HL-60 (cell line): ENCODE measurements at regions not wholly inside any gene's neighbourhood (a gene's known extent, or its start where the extent isn't known, plus 50 kb on each side); places are given as distances from the start of the nearest gene placed in this dataset.

ENCODE experiments used
- DNase-seq, 2 experiments: peaks; one replicate each; pipeline ENCODE4 v3.0.0-alpha.2; 2010 to 2020; ENCODE audit warnings: low read depth in 1 of 2, low spot score in 1 of 2
- H3K27ac ChIP-seq: fragments of 250-450 bp; sonication (Bioruptor Pico); replicated peaks from 2 replicates; pipeline ENCODE4 v1.5.1; 2020; ENCODE audit warnings: mild to moderate bottlenecking, moderate library complexity
- H3K27me3 ChIP-seq: fragments of 250-450 bp; sonication (Bioruptor Pico); 2 replicates; pipeline ENCODE4 v1.5.1; 2021; ENCODE audit warnings: mild to moderate bottlenecking, moderate library complexity; ENCODE audit not compliant: insufficient read depth, poor library complexity, severe bottlenecking
- H3K4me3 ChIP-seq: replicated peaks from 2 replicates; pipeline ENCODE4 v1.5.1; 2011; ENCODE audit warnings: mild to moderate bottlenecking, control low read depth, low read length; ENCODE audit not compliant: insufficient read depth
- CTCF ChIP-seq: IDR thresholded peaks from one replicate; pipeline ENCODE4 v1.5.1; 2011; ENCODE audit warnings: low read length, control low read depth, inconsistent platforms; ENCODE audit not compliant: insufficient read depth
- GABPA ChIP-seq: IDR thresholded peaks from 2 replicates; pipeline ENCODE4 v1.6.1; 2012; ENCODE audit warnings: low read depth
- POLR2AphosphoS5 ChIP-seq: IDR thresholded peaks from 2 replicates; pipeline ENCODE4 v1.6.1; 2012; ENCODE audit warnings: low read depth
- REST ChIP-seq: IDR thresholded peaks from 2 replicates; pipeline ENCODE4 v1.6.1; 2012; ENCODE audit warnings: low read depth; ENCODE audit not compliant: insufficient replicate concordance
- SPI1 ChIP-seq: IDR thresholded peaks from 2 replicates; pipeline ENCODE4 v1.6.1; 2012; ENCODE audit warnings: low read depth, mild to moderate bottlenecking, borderline replicate concordance

- H3K27me3 ChIP-seq: no peaks in the 10 kb centered on the region
Measured at GRCh38 chr3:196147116-196147515, 64.1 kb downstream of the ZDHHC19 start.

GRCh38 chr3:196145468-196146262 lies 63.8 kb upstream of the TFRC start:
- TF ChIP-seq REST: no peak
- TF ChIP-seq GABPA: no peak
- TF ChIP-seq POLR2AphosphoS5: no peak
- no peak overlapping the region for H3K4me3 ChIP-seq
- H3K27ac ChIP-seq: no peak overlapping the region

More at GRCh38 chr3:196147116-196147515, 64.1 kb downstream of the ZDHHC19 start:
- Histone ChIP-seq H3K27ac (no peak overlapping the region), H3K4me3 (no peak overlapping the region)
- TF ChIP-seq POLR2AphosphoS5 (no peak), GABPA (no peak), CTCF (no peak), SPI1 (no peak), REST (no peak)
- DNase-seq: no peak

GRCh38 chr3:196144383-196145105 lies 62.7 kb upstream of the TFRC start:
- Histone ChIP-seq H3K27me3 (no peaks in the 10 kb centered on the region), H3K27ac (no peak overlapping the region), H3K4me3 (no peak overlapping the region)
- TF ChIP-seq REST (no peak), POLR2AphosphoS5 (no peak), SPI1 (no peak), CTCF (no peak), GABPA (no peak)
- DNase-seq: no peak

More at GRCh38 chr3:196145468-196146262, 63.8 kb upstream of the TFRC start:
- no peaks in the 10 kb centered on the region for H3K27me3 ChIP-seq
- no peak for DNase-seq
